ENCODE measurements at regions not wholly inside any gene's neighbourhood (a gene's known extent, or its start where the extent isn't known, plus 50 kb on each side); places are given as distances from the start of the nearest gene placed in this dataset.
"Not testable (repeated sequence)": the region's sequence is repeated elsewhere in the genome, so short reads cannot be mapped to it uniquely, and the experiment has no call there.

- DNase-seq, result not testable (repeated sequence)
These were observed 206.6 kb upstream of the HTR1E start for GRCh38 chr6:86730772-86731171.

DNA sequence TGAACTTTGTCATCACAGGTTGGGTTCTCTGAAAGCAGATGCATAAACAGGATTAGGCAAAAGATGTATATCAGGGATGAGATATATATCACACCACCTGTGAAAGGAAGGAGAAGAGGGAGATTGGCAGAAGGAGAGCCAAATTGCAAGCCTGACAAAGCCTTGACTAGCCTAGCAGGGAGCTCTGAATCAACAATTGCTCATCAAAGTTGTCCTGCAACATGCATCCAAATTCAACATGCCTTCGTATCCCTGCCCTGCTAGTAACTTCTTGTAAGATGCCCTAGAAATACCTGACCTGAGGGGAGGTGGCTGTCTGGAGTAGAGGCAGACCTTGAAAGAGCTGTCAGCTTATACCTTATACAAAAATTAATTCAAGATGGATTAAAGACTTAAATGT lies 207.1 kb upstream of the HTR1E start:
- DNase-seq, result no peak

- DNase-seq, result no peak
These were observed 208.4 kb upstream of the HTR1E start for GRCh38 chr6:86728976-86729375.

DNA sequence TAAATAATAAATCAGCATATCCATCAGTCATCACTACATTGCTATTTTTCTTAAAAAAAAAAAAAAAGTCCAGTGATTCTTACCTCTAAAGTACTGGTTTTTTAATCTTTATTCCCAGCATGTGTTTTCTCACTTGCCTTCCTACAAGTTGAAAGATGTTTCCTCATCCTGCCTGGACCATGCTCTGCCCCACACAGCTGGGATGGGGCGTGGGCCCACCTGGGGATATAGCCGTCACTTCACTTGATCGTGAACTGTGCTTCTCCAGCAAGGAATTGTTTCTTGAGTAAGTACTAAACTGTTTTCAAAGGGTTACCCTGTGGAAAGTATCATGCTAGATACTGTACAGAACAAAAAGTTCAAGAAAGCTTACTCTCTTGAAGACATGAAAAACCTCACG lies 212.6 kb upstream of the HTR1E start:
- no peak for DNase-seq

- no peak for DNase-seq
These were observed 213.6 kb upstream of the HTR1E start for GRCh38 chr6:86723729-86724128.

GRCh38 chr6:86723151-86723550 lies 214.2 kb upstream of the HTR1E start:
- DNase-seq, result no peak

DNA sequence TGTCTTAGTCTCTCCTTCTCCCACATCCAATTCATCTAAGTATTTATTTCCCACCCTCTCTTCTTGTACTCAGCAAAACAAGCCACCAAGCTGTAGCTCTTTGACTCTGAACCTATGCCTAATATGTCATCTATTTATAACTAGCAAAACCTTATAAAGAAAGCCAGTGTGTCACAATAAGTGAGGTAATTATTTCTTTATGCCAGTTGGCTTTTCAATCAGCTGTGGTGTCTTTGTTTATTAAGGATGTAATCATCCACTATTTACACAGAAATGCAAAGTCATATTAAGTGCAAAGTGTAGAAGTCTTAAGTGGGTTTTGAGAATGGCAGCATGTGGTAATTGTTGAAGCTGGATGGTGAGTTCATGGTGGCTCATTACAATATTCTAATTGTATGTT lies 215.2 kb upstream of the HTR1E start:
- no peak for DNase-seq

- no peak for DNase-seq
These were observed 221.7 kb upstream of the HTR1E start for GRCh38 chr6:86715676-86716075.

GRCh38 chr6:86712039-86712438 lies 225.3 kb upstream of the HTR1E start:
- no peak for DNase-seq

- DNase-seq, result no peak
These were observed 229.7 kb upstream of the HTR1E start for GRCh38 chr6:86707545-86708120.

GRCh38 chr6:86706449-86706848 lies 230.9 kb upstream of the HTR1E start:
- DNase-seq, result no peak

GRCh38 chr6:86701228-86701627 lies 236.1 kb upstream of the HTR1E start:
- DNase-seq, result not testable (repeated sequence)

DNA sequence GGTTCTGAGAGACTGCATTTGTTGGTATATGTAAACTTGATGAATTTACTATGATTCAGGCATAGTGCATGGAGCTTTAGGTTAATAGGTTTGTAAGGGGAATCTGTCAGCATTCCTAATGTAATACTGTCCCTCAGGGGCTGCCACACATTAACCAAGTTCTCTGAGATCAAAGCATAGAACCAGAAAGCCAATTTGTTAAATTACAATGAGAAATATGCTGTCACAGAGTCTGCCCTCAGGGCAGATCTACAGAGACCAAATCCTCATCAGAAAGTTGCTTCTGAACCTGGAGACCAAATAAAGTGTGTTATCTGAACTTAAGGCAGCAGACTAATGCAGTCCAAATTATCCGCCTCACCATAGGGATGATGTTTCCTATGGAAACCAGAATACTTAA lies 250.8 kb upstream of the HTR1E start:
- no peak for DNase-seq

GRCh38 chr6:86685230-86685797 lies 252.0 kb upstream of the HTR1E start:
- no peak for DNase-seq

GRCh38 chr6:86683132-86683908 lies 254.0 kb upstream of the HTR1E start:
- DNase-seq, result no peak

DNA sequence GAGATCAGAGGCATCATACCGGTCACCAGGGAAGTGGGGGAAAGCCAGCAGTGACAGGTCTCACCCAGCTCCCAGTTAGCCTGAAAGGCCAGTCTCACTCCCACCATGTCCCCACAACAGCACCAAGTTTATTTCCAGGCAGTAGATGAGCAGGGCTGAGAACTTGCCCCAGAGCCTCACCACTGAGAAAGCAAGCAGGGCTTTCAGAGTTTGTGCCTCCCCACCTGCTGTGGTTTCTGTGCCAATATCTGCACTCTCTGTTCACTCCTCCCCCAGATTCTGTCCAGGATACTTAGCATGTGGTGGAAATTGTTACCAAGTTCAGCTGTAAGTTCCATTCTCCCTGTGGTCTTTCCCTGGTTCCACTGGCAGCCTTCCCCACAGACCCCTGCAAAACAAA lies 255.0 kb upstream of the HTR1E start:
- DNase-seq, result no peak

DNA sequence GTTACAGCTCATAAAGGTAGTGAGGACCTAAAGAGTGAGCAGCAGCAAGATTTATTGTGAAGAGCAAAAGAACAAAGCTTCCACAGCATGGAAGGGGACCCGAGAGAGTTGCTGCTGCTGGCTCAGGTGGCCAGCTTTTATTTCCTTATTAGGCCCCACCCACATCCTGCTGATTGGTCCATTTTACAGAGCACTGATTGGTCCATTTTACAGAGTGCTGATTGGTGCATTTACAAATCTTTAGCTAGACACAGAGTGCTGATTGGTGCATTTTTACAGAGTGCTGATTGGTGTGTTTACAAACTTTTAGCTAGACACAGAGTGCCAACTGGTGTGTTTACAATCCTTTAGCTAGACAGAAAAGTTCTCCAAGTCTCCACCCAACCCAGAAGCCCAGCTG lies 256.2 kb upstream of the HTR1E start:
- DNase-seq, result not testable (repeated sequence)

- DNase-seq, result not testable (repeated sequence)
These were observed 265.2 kb upstream of the HTR1E start for GRCh38 chr6:86672125-86672524.

DNA sequence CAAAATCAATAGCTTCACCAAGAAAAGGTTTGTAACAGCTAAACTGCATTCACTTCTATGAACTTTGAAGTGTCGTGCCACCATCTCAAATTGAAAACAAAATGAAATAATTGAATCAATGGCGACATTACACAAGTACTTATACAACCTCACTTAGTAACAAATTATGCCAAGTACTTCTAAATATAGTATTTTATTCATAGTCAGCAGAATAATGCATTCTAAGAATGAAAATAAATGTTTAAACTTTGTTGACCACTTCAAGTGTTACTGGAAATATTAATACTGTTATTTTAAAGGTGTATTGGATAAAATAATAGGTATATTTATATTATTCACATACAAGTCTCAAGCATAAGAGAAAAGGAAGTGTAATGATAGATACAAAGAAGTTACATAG lies 280.1 kb upstream of the HTR1E start:
- no peak for DNase-seq

- no peak for DNase-seq
These were observed 308.2 kb upstream of the HTR1E start for GRCh38 chr6:86629123-86629522.

- no peak for DNase-seq
These were observed 317.9 kb upstream of the HTR1E start for GRCh38 chr6:86619428-86619827.

DNA sequence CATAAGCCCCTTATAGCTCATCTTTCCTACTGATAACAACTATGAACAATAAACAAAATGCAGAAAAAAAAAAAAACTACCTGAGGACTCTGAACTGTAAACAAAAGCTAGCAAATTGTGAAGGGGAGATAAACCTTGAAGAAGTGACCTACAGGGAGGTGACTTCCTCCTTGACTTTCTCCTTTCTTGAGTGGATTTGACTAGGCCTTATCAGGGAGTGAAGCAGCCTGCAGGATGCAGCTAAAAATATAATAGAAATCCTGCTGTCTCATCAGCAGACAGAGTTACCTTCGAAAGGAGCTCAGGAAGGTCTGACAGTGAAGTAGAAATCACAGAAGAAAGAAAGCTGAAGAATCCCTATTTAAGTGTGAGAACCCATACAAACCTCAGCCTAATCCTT lies 322.0 kb upstream of the HTR1E start:
- no peak for DNase-seq

DNA sequence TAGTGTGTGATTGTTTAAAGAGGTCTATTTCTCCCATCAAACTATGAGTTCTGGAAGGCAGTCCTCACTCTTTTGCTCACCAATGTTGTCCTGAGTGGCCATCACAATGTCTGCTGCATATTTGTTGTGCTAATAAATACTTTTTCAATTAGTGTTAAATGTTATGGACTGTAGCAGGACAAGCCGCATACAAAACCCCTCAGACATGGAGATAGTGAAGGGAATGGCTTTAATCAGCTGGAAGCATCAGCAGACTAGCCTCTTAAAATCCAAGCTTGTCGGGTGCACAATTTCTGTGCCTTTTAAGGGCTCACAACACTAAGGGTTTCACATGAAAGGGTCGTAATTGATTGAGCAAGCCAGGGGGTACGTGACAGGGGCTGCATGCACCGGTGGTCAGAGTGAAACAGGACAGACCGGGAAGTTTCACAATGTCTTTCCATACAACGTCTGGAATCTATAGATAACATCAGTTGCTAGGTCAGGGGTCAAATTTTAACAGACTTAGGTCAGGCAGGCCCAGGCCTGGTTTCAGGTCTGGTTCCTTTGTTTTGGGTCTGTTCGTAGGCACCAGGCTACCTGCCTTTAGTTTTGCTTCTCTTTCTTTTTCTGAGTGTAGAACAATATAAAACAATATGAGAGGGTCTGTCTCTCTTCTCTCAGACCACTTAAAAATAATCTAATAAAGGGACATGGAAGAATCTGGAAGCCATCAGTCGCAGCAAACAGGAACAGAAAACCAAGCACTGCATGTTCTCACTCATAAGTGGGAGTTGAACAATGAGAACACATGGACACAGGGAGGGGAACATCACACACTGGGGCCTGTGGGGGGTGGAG lies 327.6 kb upstream of the HTR1E start:
- no peak for DNase-seq

DNA sequence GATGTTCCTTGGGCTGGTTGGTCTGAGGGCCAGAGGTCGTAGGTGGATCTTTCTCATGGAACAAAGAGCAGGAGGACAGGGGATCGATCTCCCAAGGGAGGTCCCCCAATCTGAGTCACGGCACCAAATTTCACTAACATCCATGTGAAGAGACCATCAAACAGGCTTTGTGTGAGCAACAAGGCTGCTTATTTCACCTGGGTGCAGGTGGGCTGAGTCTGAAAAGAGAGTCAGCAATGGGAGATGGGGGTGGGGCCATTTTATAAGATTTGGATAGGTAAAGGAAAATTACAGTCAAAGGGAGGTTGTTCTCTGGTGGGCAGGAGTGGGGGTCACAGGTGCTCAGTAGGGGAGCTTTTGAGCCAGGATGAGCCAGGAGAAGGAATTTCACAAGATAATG lies 334.0 kb upstream of the HTR1E start:
- DNase-seq, result not testable (repeated sequence)
